HAP-1 (cell line): ENCODE measurements at regions not wholly inside any gene's neighbourhood (a gene's known extent, or its start where the extent isn't known, plus 50 kb on each side); places are given as distances from the start of the nearest gene placed in this dataset.
"Not testable (repeated sequence)": the region's sequence is repeated elsewhere in the genome, so short reads cannot be mapped to it uniquely, and the experiment has no call there.

Experiments used
- DNase-seq, 2 experiments: peaks; one replicate each; pipeline ENCODE4 v3.0.0-alpha.2; 2016 to 2020; ENCODE audit warnings: low spot score in 2 of 2
- H3K27me3 ChIP-seq: fragments of 250-450 bp; sonication (Bioruptor Pico); 2 replicates; pipeline ENCODE4 v1.5.1; 2020; ENCODE audit warnings: low read depth, mild to moderate bottlenecking, moderate library complexity
- H3K36me3 ChIP-seq: fragments of 250-450 bp; sonication (Bioruptor Pico); replicated peaks from 2 replicates; pipeline ENCODE4 v1.5.1; 2020; ENCODE audit warnings: mild to moderate bottlenecking
- H3K4me1 ChIP-seq: fragments of 250-450 bp; sonication (Bioruptor Pico); 2 replicates; pipeline ENCODE4 v1.5.1; 2020; ENCODE audit warnings: mild to moderate bottlenecking
- H3K4me3 ChIP-seq: fragments of 250-450 bp; sonication (Bioruptor Pico); 2 replicates; pipeline ENCODE4 v1.5.1; 2020; ENCODE audit warnings: mild to moderate bottlenecking, moderate library complexity
- H3K9me3 ChIP-seq: fragments of 250-450 bp; sonication (Bioruptor Pico); 2 replicates; pipeline ENCODE4 v1.5.1; 2020; ENCODE audit warnings: mild to moderate bottlenecking, moderate library complexity
- in situ Hi-C: fragments of 300-500 bp; cut with MboI; formaldehyde crosslinking; loops from 3 replicates; pipeline ENCODE4 v1.14.3; 2020; ENCODE audit warnings: low sequenced_read_pairs, inconsistent platforms, mixed read lengths

DNA sequence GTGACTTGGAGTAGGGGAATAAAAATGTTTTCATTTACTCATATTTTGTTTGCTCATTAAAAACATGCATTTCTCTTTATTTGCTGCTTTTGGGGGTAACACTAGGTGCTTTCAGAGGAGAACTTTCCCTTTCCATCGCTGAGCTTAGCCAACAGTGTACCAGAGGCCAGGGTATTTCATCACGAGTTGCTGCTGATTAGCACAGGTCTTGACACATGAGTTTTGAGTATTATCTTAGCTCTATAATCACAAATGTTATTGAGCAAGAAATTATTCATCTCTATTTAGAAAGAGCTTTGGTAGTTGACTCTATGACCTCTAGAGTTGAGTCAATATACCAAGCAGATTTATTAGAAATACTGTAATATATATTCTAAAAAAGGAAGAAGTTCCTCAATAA, 375.9 kb downstream of the NXPH1 start:
- in situ Hi-C loops = no loop called here
- H3K27me3 ChIP-seq = no peaks in the 10 kb centered on the region
- H3K9me3 ChIP-seq = no peaks in the 10 kb centered on the region
- DNase-seq = no peak
- no peaks in the 10 kb centered on the region for H3K4me1 ChIP-seq
- H3K4me3 ChIP-seq = no peak overlapping the region
- H3K36me3 ChIP-seq = no peaks in the 10 kb centered on the region

GRCh38 chr7:8817448-8818036, 384.1 kb downstream of the NXPH1 start:
- H3K9me3 ChIP-seq = no peaks in the 10 kb centered on the region
- no peaks in the 10 kb centered on the region for H3K4me1 ChIP-seq
- H3K36me3 ChIP-seq = no peaks in the 10 kb centered on the region
- H3K27me3 ChIP-seq = no peaks in the 10 kb centered on the region
- in situ Hi-C loops = no loop called here
- no peak overlapping the region for H3K4me3 ChIP-seq
- DNase-seq = no peak

DNA sequence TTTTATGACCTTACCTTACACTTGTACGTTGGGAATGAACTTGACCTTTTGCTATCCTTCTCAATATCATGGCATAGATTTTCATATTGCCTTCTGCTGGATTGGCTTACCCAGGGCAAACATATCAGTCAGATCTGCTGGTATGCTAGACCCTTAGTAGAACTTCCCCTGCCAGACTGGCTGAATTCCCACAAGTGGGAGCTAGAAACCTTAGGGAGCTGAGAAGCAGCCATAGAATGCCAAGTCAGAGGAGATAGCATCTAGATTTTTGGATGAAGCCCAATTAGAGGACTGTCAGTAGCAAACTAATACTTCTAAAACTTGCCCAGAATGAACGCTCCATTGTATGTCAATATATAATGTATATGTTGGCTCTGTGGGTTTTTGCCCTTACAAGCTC, 385.0 kb downstream of the NXPH1 start:
- no peak for DNase-seq
- no peak overlapping the region for H3K4me3 ChIP-seq
- no peaks in the 10 kb centered on the region for H3K9me3 ChIP-seq
- in situ Hi-C loops = no loop called here
- no peaks in the 10 kb centered on the region for H3K27me3 ChIP-seq
- H3K36me3 ChIP-seq = no peaks in the 10 kb centered on the region
- H3K4me1 ChIP-seq = no peaks in the 10 kb centered on the region

GRCh38 chr7:8822595-8822994, 389.2 kb downstream of the NXPH1 start:
- H3K27me3 ChIP-seq = no peaks in the 10 kb centered on the region
- no peak overlapping the region for H3K4me3 ChIP-seq
- no peaks in the 10 kb centered on the region for H3K36me3 ChIP-seq
- in situ Hi-C loops = no loop called here
- H3K4me1 ChIP-seq = no peaks in the 10 kb centered on the region
- no peaks in the 10 kb centered on the region for H3K9me3 ChIP-seq
- DNase-seq = no peak

GRCh38 chr7:8823486-8823885, 390.1 kb downstream of the NXPH1 start:
- no peak for DNase-seq
- in situ Hi-C loops = no loop called here
- Histone ChIP-seq H3K4me3 (no peak overlapping the region), H3K36me3 (no peaks in the 10 kb centered on the region), H3K4me1 (no peaks in the 10 kb centered on the region), H3K27me3 (no peaks in the 10 kb centered on the region), H3K9me3 (no peaks in the 10 kb centered on the region)

DNA sequence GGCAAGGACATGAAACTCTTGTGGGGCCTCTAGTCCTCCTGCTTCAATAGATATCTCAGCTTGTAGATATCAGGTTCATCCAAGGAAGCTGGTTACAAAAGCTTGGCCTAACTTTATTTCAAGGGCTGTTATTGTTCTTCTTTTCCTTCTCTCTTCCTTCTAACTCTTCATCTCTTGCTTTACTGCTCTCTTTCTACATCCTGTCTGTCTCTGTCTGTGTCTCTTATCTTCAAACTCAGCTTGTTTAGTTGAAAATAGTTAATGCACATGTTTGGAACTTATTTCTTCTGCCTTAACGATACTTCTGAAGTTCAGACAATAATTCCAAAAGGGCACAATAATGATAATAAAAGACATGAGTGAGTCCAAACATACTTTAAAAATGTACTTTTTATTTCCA, 393.9 kb downstream of the NXPH1 start:
- H3K4me1 ChIP-seq = no peaks in the 10 kb centered on the region; the same call in 1 of the 2 replicates
- in situ Hi-C loops = no loop called here
- no peaks in the 10 kb centered on the region for H3K9me3 ChIP-seq
- H3K4me3 ChIP-seq = no peak overlapping the region
- H3K36me3 ChIP-seq = no peaks in the 10 kb centered on the region
- no peak for DNase-seq
- no peaks in the 10 kb centered on the region for H3K27me3 ChIP-seq

GRCh38 chr7:8829100-8829499, 395.7 kb downstream of the NXPH1 start:
- in situ Hi-C loops = no loop called here

GRCh38 chr7:8831376-8831775, 398.0 kb downstream of the NXPH1 start:
- in situ Hi-C loops = no loop called here
- Histone ChIP-seq H3K36me3 (no peaks in the 10 kb centered on the region), H3K4me3 (no peak overlapping the region), H3K9me3 (no peaks in the 10 kb centered on the region), H3K4me1 (no peaks in the 10 kb centered on the region; the same call in 1 of the 2 replicates), H3K27me3 (no peaks in the 10 kb centered on the region)
- no peak for DNase-seq

More at GRCh38 chr7:8829100-8829499, 395.7 kb downstream of the NXPH1 start:
- no peaks in the 10 kb centered on the region; the same call in 1 of the 2 replicates for H3K4me1 ChIP-seq
- DNase-seq = no peak
- H3K36me3 ChIP-seq = no peaks in the 10 kb centered on the region
- H3K9me3 ChIP-seq = no peaks in the 10 kb centered on the region
- H3K27me3 ChIP-seq = no peaks in the 10 kb centered on the region
- no peak overlapping the region for H3K4me3 ChIP-seq

GRCh38 chr7:8833355-8833754, 399.9 kb downstream of the NXPH1 start:
- Histone ChIP-seq H3K27me3 (no peaks in the 10 kb centered on the region), H3K9me3 (no peaks in the 10 kb centered on the region), H3K4me3 (no peak overlapping the region), H3K36me3 (no peaks in the 10 kb centered on the region), H3K4me1 (no peaks in the 10 kb centered on the region; the same call in 1 of the 2 replicates)
- DNase-seq = no peak
- in situ Hi-C loops = no loop called here

DNA sequence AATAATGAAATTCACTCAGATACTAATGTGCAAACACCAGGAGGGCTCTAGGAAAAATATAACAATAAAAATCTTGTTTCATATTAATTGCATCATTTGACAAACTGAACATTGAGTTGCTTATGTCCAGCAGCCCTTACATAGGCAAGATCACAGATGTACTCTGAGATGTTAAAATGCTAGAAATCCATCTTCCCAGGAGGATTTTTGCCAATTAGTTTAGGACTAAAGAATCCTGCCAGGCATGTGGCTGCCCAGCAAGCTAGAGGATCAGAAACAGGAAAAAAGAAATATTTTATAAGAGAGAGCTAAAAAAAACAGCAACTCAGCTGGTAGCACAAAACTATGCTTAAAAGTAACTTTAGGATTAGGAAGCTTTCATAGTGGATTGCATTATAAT, 407.8 kb downstream of the NXPH1 start:
- DNase-seq = no peak
- Histone ChIP-seq H3K4me1 (peaks cover 7% of the 10 kb centered on the region), H3K27me3 (no peaks in the 10 kb centered on the region), H3K9me3 (no peaks in the 10 kb centered on the region), H3K4me3 (no peak overlapping the region), H3K36me3 (no peaks in the 10 kb centered on the region)
- in situ Hi-C loops = no loop called here

DNA sequence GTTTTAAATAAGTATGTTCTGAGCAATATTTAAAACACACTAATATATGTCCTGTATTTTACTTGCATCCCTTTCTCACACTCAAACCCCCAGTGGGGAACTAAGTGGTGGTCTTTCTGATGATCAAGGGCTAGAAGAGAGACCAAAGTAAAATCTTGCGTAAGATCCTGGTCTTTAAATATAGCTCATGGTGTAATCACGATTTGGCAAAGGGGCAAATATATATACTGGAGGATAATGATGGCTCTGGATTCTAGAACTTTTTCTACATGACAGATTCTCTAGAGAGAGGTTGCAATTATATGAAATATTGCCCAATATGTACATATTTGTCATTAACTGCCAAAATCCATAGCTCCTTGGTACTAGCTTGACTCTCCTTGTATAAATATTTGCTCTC, 438.3 kb downstream of the NXPH1 start:
- DNase-seq = no peak
- in situ Hi-C loops = no loop called here
- H3K9me3 ChIP-seq = no peaks in the 10 kb centered on the region
- no peak overlapping the region for H3K4me3 ChIP-seq
- no peaks in the 10 kb centered on the region for H3K27me3 ChIP-seq
- no peaks in the 10 kb centered on the region for H3K36me3 ChIP-seq
- no peaks in the 10 kb centered on the region for H3K4me1 ChIP-seq

- H3K36me3 ChIP-seq = no peaks in the 10 kb centered on the region
- no peaks in the 10 kb centered on the region for H3K4me1 ChIP-seq
- no peak for DNase-seq
- in situ Hi-C loops = no loop called here
- no peaks in the 10 kb centered on the region for H3K9me3 ChIP-seq
- no peaks in the 10 kb centered on the region for H3K27me3 ChIP-seq
- no peak overlapping the region for H3K4me3 ChIP-seq
Measured at GRCh38 chr7:8881916-8882315, 448.5 kb downstream of the NXPH1 start.

DNA sequence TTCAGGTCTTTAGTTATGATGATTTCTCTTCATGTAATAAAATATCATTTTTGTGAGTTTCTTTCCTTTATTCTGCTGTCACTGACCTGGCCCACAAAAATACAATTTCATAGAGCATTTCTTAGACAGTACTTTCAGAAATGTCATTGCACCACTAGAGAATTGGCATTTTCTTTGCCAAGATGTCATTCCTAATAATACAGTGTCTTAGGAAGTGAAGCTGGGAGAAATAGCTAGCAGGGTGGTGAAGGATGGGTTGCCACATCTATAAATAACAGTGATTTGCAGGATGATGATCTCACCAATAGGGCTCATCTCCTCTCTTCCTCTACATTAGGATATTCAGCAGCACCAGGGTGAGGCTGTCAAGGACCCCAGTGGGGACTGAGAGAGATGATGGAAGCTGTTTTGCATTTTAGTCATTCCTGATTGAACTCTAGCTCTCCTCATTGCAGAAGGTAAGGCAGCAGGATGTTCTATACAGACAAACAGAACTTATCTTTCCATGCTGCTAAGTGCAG, 452.1 kb downstream of the NXPH1 start:
- no peaks in the 10 kb centered on the region for H3K9me3 ChIP-seq
- in situ Hi-C loops = no loop called here
- H3K36me3 ChIP-seq = no peaks in the 10 kb centered on the region
- no peaks in the 10 kb centered on the region for H3K27me3 ChIP-seq
- H3K4me3 ChIP-seq = no peak overlapping the region
- no peak for DNase-seq
- peaks cover 3% of the 10 kb centered on the region; the same call in 1 of the 2 replicates for H3K4me1 ChIP-seq

- in situ Hi-C loops, H3K27me3 ChIP-seq, H3K4me3 ChIP-seq, H3K4me1 ChIP-seq, H3K36me3 ChIP-seq, H3K9me3 ChIP-seq, DNase-seq: not testable (repeated sequence)
Measured at GRCh38 chr7:8890346-8890745, 456.9 kb downstream of the NXPH1 start.

- Histone ChIP-seq H3K27me3 (no peaks in the 10 kb centered on the region), H3K4me1 (peaks cover 4% of the 10 kb centered on the region), H3K4me3 (no peak overlapping the region), H3K9me3 (no peaks in the 10 kb centered on the region), H3K36me3 (no peaks in the 10 kb centered on the region)
- no peak for DNase-seq
- in situ Hi-C loops = no loop called here
Measured at GRCh38 chr7:8893775-8894174, 460.4 kb downstream of the NXPH1 start.
